ENCODE measurements at regions not wholly inside any gene's neighbourhood (a gene's known extent, or its start where the extent isn't known, plus 50 kb on each side); places are given as distances from the start of the nearest gene placed in this dataset.
"Not testable (repeated sequence)": the region's sequence is repeated elsewhere in the genome, so short reads cannot be mapped to it uniquely, and the experiment has no call there.

DNA sequence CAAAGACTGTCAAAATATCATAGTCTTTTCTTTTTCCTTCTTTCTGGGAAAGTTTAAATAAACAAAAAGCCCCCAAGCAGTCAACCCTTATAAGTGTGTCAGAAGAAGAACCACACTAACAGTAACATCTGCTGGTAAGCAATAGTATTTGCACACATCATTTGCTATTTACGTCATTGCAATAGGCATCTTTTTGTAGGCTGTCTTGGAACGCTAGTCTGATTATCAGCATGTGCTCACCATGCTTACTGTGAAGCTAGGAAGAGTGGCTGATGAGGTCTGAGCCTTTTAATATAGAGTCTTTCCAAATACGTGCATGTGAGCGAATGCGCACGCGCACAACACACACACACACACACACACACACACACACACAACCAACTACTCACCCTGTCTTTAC is 599.0 kb upstream of the TPK1 start:
- no peak for DNase-seq

- DNase-seq: no peak
These were observed 596.0 kb upstream of the TPK1 start for GRCh38 chr7:145431834-145432233.

GRCh38 chr7:145418481-145418880 is 582.6 kb upstream of the TPK1 start:
- not testable (repeated sequence) for DNase-seq

- no peak for DNase-seq
These were observed 575.2 kb upstream of the TPK1 start for GRCh38 chr7:145411066-145411465.

DNA sequence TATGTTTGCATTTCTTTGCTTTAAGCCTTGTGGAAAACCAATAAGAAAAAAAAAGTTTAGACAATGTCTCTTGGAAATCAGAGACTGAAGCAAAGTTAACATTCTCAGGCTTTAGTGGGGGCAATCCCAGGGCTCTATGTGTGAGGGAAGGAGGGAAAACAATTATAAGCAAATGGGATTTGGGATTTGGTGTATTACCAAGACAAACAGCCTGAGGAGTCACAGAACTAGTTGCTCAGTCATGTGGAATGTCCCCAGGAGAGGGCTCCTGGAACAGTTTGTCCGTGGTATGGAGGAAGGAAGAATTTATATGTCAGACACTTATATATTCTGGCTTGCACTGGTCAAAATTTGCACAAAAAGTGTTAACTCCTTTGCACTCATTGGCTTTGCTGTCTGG is 562.9 kb upstream of the TPK1 start:
- no peak for DNase-seq

- DNase-seq: no peak
These were observed 558.3 kb upstream of the TPK1 start for GRCh38 chr7:145394126-145394525.

GRCh38 chr7:145382762-145383161 is 546.9 kb upstream of the TPK1 start:
- no peak for DNase-seq

DNA sequence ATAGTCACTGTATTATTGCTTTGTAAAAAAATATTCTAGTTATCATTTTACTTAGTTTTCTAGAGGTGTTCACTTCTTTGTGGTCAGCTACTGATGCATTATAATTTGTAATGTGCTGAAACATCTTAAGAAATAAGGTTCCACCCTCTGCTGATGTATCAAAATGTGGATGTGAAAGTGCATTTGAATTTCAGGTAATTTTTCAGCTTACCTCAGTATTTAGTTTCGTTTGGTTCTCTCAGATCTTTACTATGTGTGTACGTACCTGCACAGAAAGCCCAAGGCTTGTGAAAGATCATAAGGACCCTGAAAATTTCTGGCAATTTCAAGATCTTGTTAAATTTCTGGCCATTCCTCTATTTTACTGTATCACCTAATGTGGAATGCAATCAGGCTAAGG is 542.3 kb upstream of the TPK1 start:
- DNase-seq: no peak

DNA sequence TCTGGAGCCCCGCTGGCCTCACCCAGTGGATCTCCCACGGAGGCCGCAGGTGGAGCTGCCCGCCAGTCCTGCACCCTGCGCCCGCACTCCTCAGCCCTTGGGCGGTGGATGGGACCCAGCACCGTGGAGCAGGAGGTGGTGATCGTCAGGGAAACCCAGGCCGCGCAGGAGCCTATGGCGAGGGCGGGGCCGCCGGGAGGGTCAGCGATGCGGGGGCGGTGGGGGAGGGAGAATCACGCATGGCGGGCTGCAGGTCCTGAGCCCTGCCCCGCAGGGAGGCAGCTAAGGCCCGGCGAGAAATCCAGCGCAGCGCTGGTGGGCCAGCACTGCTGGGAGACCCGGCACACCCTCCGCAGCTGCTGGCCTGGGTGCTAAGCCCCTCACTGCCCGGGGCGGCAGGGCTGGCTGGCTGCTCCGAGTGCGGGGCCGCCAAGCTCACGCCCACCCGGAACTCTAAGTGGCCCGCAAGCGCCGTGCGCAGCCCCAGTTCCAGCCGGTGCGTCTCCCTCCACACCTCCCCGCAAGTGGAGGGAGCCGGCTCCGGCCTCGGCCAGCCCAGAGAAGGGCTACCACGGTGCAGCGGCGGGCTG is 524.8 kb upstream of the TPK1 start:
- no peak for DNase-seq

- DNase-seq: no peak
These were observed 514.5 kb upstream of the TPK1 start for GRCh38 chr7:145350334-145350733.

DNA sequence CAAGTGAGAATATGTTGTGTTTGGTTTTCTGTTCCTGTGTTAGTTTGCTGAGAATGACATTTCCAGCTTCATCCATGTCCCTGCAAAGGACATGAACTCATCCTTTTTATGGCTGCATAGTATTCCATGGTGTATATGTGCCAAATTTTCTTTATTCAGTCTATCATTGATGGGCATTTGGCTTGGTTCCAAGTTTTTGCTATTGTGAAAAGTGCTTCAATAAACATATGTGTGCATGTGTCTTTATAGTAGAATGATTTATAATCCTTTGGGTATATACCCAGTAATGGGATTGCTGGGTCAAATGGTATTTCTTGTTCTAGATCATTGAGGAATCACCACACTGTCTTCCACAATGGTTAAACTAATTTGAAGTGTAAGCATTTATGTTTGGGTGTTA is 513.6 kb upstream of the TPK1 start:
- not testable (repeated sequence) for DNase-seq

DNA sequence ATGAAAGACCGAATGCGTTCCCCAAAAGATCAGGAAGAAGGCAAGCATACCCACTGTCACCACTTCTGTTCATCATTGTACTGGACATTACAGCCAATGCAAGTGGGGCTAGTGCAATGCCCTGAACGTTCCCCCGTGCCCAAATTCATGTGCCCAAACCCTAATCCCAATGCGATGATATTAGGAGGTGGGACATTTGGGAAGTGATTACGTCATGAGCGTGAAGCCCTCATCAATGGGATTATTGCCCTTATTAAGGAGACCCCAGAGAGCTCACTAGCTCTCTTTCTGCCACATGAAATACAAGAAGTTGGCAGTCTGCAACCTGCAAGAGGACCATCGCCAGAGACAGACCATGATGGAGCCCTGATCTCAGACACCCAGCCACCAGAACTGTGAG is 511.4 kb upstream of the TPK1 start:
- DNase-seq: no peak

DNA sequence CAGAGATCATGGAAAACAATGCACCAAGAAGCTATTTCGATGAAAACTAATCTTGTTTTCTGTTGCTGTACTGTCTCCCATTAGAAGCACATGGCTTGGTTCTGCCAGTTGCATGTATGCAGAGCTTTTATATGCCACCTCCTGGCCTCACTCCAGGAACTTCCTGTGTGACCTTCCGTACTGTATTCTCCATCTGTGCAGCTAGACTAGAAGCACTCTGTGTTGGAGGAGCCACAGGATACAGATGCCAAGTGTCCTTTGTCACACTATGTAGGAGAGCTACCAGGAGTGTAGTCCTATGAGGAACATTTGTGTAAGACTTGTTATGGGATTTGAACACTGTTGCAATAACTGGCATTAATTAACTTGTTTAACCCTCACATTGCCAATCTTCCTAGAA is 503.5 kb upstream of the TPK1 start:
- no peak for DNase-seq

DNA sequence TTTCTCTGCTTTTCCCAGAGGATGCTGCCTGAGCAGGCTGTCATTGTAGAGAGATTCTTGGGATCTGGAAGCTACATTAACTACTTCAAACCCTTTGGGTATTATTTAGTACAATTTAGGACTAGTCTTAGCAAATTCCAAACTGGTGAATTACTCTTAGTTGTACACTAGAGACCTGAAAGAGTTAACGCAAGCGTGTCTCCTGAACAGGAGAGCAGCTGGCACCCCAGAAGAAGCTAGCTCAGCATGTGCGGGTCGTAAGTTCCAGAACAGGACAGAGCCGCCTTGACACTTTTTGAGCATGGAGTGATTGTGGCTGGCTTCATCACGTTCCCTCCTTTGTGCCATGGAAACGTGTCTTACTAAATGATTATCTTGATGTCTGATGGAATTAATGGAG is 495.7 kb upstream of the TPK1 start:
- no peak for DNase-seq

GRCh38 chr7:145331076-145331475 is 495.2 kb upstream of the TPK1 start:
- DNase-seq: no peak

DNA sequence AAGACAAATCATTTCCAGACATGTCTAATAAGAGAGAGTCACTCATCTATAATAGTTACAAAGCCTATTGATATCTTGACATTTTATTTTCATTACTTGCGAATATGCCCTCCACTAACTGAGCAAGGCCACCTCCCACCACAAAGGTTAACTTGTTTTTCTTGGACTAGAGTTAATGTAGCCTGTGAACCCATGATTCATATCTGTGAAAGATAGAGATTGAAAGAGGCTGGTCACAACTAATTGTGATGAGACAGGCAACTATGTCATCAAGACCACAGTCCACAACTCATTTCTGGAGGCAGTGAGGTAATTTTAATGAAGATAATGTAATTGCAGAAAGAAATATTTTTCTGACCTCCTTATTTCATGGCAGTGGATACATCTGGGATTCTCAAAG is 491.8 kb upstream of the TPK1 start:
- DNase-seq: no peak

GRCh38 chr7:145324081-145324480 is 488.2 kb upstream of the TPK1 start:
- DNase-seq: no peak

- DNase-seq: no peak
These were observed 477.7 kb upstream of the TPK1 start for GRCh38 chr7:145313551-145313950.

DNA sequence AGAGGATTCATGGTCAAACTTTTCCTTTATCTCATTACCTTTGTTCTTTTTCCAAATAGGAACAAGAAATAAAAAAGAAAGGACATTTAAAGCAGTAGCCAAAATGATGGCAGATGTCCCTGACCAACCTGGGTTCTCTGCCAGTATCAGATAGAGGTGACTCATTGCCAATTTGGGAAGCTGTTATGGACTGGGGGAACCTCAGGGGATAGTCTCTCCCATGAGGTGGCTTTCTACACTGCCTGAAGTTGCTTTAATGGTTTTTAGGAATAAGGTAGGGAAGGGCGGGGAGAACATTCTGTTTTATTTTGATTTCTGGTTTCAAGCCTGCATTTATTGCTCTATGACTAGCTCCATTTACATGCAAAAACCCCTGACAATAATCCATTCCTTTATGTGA is 457.9 kb upstream of the TPK1 start:
- DNase-seq: no peak

- DNase-seq: no peak
These were observed 457.4 kb upstream of the TPK1 start for GRCh38 chr7:145293228-145293701.

GRCh38 chr7:145289384-145289783 is 453.5 kb upstream of the TPK1 start:
- DNase-seq: no peak

- no peak for DNase-seq
These were observed 440.3 kb upstream of the TPK1 start for GRCh38 chr7:145276118-145276517.

- DNase-seq: no peak
These were observed 433.7 kb upstream of the TPK1 start for GRCh38 chr7:145269418-145270161.

DNA sequence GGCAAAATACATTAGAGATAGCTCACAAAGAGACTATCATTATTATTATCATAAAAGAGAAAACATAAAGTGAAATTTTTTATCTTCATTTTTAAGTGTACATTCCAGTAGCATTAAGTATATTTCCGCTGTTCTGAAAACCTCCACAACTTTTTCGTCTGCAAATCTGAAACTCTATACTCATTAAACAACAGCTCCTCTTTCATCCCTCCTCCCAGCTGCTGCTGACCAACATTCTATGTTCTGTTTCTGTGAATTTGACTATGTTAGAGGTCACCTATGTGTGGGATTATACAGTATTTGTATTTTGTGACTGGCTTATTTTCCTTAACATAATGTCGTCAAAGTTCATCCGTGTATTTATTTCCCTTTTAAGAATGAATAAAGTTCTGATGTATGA is 429.3 kb upstream of the TPK1 start:
- no peak for DNase-seq

GRCh38 chr7:145263886-145264285 is 428.0 kb upstream of the TPK1 start:
- DNase-seq: no peak
